HCT116 (cell line): ENCODE measurements at regions not wholly inside any gene's neighbourhood (a gene's known extent, or its start where the extent isn't known, plus 50 kb on each side); places are given as distances from the start of the nearest gene placed in this dataset.

ENCODE experiments used
- CEBPB ChIP-seq: IDR thresholded peaks from 2 replicates; pipeline ENCODE4 v1.6.1; 2012; ENCODE audit warnings: low read depth
- POLR2A ChIP-seq: IDR thresholded peaks from 2 replicates; pipeline ENCODE4 v1.7.0; 2011; ENCODE audit warnings: borderline replicate concordance; ENCODE audit not compliant: insufficient read depth, insufficient read length; ENCODE audit errors: extremely low read depth
- SIN3A ChIP-seq: IDR thresholded peaks from 2 replicates; pipeline ENCODE4 v1.6.1; 2012; ENCODE audit warnings: low read depth
- ZFX ChIP-seq: fragments of 450-650 bp; IDR thresholded peaks from 2 replicates; pipeline ENCODE4 v1.6.1; 2017
- TF ChIP-seq, protein P1 (sequence below), 3 experiments: fragments of 200-600 bp in 1 of 3; sonication (generic) in 1 of 3; IDR thresholded peaks in 2 of 3; conservative IDR thresholded peaks in 1 of 3; 2 replicates each; pipeline ENCODE4 v1.5.1; 2012 to 2017; ENCODE audit warnings: low read depth in 2 of 3, low read length in 2 of 3, antibody characterized with exemption in 1 of 3, borderline replicate concordance in 1 of 3, control low read depth in 1 of 3, mild to moderate bottlenecking in 1 of 3, mixed read lengths in 1 of 3, mixed run types in 1 of 3, moderate library complexity in 1 of 3; ENCODE audit not compliant: insufficient read depth in 1 of 3
- TF ChIP-seq, protein P2 (sequence below): IDR thresholded peaks from 2 replicates; pipeline ENCODE4 v1.6.1; 2012; ENCODE audit warnings: low read depth

DNA sequence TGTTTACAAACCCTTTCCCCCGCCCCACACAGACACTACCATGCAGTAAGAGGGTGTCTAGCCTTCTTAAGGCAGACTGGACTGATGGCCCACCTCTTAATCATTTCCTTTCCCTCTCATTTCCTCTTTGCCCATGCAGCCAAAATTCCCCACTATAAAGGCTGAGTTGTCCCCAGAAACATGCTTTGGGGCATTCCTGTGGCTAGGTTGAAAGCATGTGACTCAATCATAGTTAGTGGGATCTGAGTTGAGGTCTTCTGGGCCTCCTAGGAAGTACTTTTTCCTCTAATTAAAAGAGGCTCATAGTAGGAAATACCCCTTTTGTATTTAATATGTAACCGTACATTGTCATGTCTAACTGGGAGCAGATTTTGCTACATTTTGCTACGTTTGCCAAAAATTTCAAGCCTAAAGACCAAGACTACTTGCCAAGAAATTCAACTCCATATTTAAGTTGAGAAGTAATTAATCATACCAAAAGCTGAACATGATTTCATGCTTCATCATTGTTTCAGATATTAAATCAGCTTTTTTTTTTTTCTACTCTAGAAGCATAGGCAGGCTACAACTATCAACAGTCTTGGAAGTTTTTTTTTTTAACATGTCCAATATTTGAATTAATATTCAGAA lies 174.7 kb downstream of the ADGRL4 start:
- TF ChIP-seq CEBPB (no peak), POLR2A (no peak), SIN3A (no peak), ZFX (no peak)
- TF ChIP-seq, protein P1, sequence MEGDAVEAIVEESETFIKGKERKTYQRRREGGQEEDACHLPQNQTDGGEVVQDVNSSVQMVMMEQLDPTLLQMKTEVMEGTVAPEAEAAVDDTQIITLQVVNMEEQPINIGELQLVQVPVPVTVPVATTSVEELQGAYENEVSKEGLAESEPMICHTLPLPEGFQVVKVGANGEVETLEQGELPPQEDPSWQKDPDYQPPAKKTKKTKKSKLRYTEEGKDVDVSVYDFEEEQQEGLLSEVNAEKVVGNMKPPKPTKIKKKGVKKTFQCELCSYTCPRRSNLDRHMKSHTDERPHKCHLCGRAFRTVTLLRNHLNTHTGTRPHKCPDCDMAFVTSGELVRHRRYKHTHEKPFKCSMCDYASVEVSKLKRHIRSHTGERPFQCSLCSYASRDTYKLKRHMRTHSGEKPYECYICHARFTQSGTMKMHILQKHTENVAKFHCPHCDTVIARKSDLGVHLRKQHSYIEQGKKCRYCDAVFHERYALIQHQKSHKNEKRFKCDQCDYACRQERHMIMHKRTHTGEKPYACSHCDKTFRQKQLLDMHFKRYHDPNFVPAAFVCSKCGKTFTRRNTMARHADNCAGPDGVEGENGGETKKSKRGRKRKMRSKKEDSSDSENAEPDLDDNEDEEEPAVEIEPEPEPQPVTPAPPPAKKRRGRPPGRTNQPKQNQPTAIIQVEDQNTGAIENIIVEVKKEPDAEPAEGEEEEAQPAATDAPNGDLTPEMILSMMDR (IDR thresholded peaks at IDR 0.05 in 2 of 3, conservative IDR thresholded peaks at IDR 0.05 in 1 of 3; ENCODE audit: borderline replicate concordance in 1 of 3, insufficient read depth in 1 of 3, low read depth in 2 of 3, low read length in 2 of 3): no peak
- TF ChIP-seq, protein P2, sequence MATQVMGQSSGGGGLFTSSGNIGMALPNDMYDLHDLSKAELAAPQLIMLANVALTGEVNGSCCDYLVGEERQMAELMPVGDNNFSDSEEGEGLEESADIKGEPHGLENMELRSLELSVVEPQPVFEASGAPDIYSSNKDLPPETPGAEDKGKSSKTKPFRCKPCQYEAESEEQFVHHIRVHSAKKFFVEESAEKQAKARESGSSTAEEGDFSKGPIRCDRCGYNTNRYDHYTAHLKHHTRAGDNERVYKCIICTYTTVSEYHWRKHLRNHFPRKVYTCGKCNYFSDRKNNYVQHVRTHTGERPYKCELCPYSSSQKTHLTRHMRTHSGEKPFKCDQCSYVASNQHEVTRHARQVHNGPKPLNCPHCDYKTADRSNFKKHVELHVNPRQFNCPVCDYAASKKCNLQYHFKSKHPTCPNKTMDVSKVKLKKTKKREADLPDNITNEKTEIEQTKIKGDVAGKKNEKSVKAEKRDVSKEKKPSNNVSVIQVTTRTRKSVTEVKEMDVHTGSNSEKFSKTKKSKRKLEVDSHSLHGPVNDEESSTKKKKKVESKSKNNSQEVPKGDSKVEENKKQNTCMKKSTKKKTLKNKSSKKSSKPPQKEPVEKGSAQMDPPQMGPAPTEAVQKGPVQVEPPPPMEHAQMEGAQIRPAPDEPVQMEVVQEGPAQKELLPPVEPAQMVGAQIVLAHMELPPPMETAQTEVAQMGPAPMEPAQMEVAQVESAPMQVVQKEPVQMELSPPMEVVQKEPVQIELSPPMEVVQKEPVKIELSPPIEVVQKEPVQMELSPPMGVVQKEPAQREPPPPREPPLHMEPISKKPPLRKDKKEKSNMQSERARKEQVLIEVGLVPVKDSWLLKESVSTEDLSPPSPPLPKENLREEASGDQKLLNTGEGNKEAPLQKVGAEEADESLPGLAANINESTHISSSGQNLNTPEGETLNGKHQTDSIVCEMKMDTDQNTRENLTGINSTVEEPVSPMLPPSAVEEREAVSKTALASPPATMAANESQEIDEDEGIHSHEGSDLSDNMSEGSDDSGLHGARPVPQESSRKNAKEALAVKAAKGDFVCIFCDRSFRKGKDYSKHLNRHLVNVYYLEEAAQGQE: no peak
